SK-N-SH treated with all-trans-retinoic acid at 6 μM for 48 hours (cell line): ENCODE measurements at regions not wholly inside any gene's neighbourhood (a gene's known extent, or its start where the extent isn't known, plus 50 kb on each side); places are given as distances from the start of the nearest gene placed in this dataset.

ENCODE experiments used
- ATAC-seq: fragments of 200-7000 bp; cut with Tn5 transposase; 3 replicates; pipeline ENCODE4 v1.9.1; 2020; ENCODE audit warnings: mild to moderate bottlenecking, moderate library complexity
- ARNTL ChIP-seq: fragments of 450-650 bp; formaldehyde crosslinking; IDR thresholded peaks from 2 replicates; pipeline ENCODE4 v1.5.0; 2020; ENCODE audit warnings: low read depth, mild to moderate bottlenecking, moderate library complexity, borderline replicate concordance
- BACH2 ChIP-seq: fragments of 250-450 bp; sonication (Bioruptor Pico); IDR thresholded peaks from 2 replicates; pipeline ENCODE4 v1.9.0; 2021; ENCODE audit warnings: mild to moderate bottlenecking, borderline replicate concordance
- CREB5 ChIP-seq: fragments of 250-450 bp; sonication (Bioruptor Pico); IDR thresholded peaks from 2 replicates; pipeline ENCODE4 v1.5.1; 2020; ENCODE audit warnings: low read depth, mild to moderate bottlenecking, moderate library complexity
- CSDC2 ChIP-seq: fragments of 250-450 bp; sonication (Bioruptor Pico); IDR thresholded peaks from 2 replicates; pipeline ENCODE4 v1.5.0; 2020; ENCODE audit warnings: mild to moderate bottlenecking, moderate library complexity
- CSRNP3 ChIP-seq: fragments of 250-450 bp; sonication (Bioruptor Pico); IDR thresholded peaks from 2 replicates; pipeline ENCODE4 v1.5.1; 2021; ENCODE audit warnings: mild to moderate bottlenecking, moderate library complexity
- ESRRG ChIP-seq: fragments of 250-450 bp; sonication (Bioruptor Pico); IDR thresholded peaks from 2 replicates; pipeline ENCODE4 v1.6.1; 2021; ENCODE audit warnings: mild to moderate bottlenecking
- GLIS3 ChIP-seq: fragments of 250-450 bp; sonication (Bioruptor Pico); IDR thresholded peaks from 2 replicates; pipeline ENCODE4 v1.5.0; 2020; ENCODE audit warnings: mild to moderate bottlenecking, moderate library complexity
- ISL1 ChIP-seq: fragments of 250-450 bp; sonication (Bioruptor Pico); IDR thresholded peaks from 2 replicates; pipeline ENCODE4 v2.1.2; 2022; ENCODE audit warnings: mild to moderate bottlenecking, moderate library complexity
- OSR1 ChIP-seq: fragments of 250-450 bp; sonication (Bioruptor Pico); IDR thresholded peaks from 2 replicates; pipeline ENCODE4 v1.8.0; 2022; ENCODE audit warnings: moderate library complexity, mild to moderate bottlenecking, inconsistent platforms
- PATZ1 ChIP-seq: fragments of 250-450 bp; sonication (Bioruptor Pico); IDR thresholded peaks from 2 replicates; pipeline ENCODE4 v1.8.0; 2020; ENCODE audit warnings: mild to moderate bottlenecking, moderate library complexity, borderline replicate concordance
- POU6F1 ChIP-seq: fragments of 250-450 bp; sonication (Bioruptor Pico); IDR thresholded peaks from 2 replicates; pipeline ENCODE4 v1.8.0; 2021; ENCODE audit warnings: low read depth, mild to moderate bottlenecking, moderate library complexity, borderline replicate concordance
- PPARA ChIP-seq: fragments of 250-450 bp; sonication (Bioruptor Pico); IDR thresholded peaks from 2 replicates; pipeline ENCODE4 v1.5.0; 2020; ENCODE audit warnings: mild to moderate bottlenecking, borderline replicate concordance
- RARB ChIP-seq: fragments of 250-450 bp; sonication (Bioruptor Pico); IDR thresholded peaks from 2 replicates; pipeline ENCODE4 v1.8.0; 2021; ENCODE audit warnings: mild to moderate bottlenecking, moderate library complexity
- SNAI2 ChIP-seq: fragments of 250-450 bp; sonication (Bioruptor Pico); IDR thresholded peaks from 2 replicates; pipeline ENCODE4 v1.5.0; 2020; ENCODE audit warnings: mild to moderate bottlenecking, moderate library complexity
- TOX ChIP-seq: fragments of 250-450 bp; sonication (Bioruptor Pico); IDR thresholded peaks from 2 replicates; pipeline ENCODE4 v1.8.0; 2021; ENCODE audit warnings: mild to moderate bottlenecking, moderate library complexity, borderline replicate concordance
- TSHZ2 ChIP-seq: fragments of 250-450 bp; sonication (Bioruptor Pico); IDR thresholded peaks from 2 replicates; pipeline ENCODE4 v1.5.0; 2020; ENCODE audit warnings: mild to moderate bottlenecking, moderate library complexity
- ZC3H10 ChIP-seq: fragments of 250-450 bp; sonication (Bioruptor Pico); IDR thresholded peaks from 2 replicates; pipeline ENCODE4 v1.5.1; 2021; ENCODE audit warnings: mild to moderate bottlenecking, moderate library complexity
- ZFP3 ChIP-seq: fragments of 250-450 bp; sonication (Bioruptor Pico); IDR thresholded peaks from 2 replicates; pipeline ENCODE4 v1.5.0; 2020; ENCODE audit warnings: mild to moderate bottlenecking, moderate library complexity
- ZFP30 ChIP-seq: fragments of 450-650 bp; formaldehyde crosslinking; IDR thresholded peaks from 2 replicates; pipeline ENCODE4 v1.5.0; 2022; ENCODE audit warnings: mild to moderate bottlenecking, moderate library complexity
- ZNF565 ChIP-seq: fragments of 450-650 bp; formaldehyde crosslinking; conservative IDR thresholded peaks from 2 replicates; pipeline ENCODE4 v1.5.0; 2020; ENCODE audit warnings: low read depth, mild to moderate bottlenecking, moderate library complexity
- ZNF70 ChIP-seq: fragments of 450-650 bp; formaldehyde crosslinking; IDR thresholded peaks from 2 replicates; pipeline ENCODE4 v1.5.0; 2020; ENCODE audit warnings: mild to moderate bottlenecking, moderate library complexity
- ZNF8 ChIP-seq: fragments of 450-650 bp; formaldehyde crosslinking; IDR thresholded peaks from 2 replicates; pipeline ENCODE4 v1.5.0; 2020; ENCODE audit warnings: mild to moderate bottlenecking, moderate library complexity

GRCh38 chr2:137847443-137847842 is 116.8 kb upstream of the HNMT start (continued):
- TF ChIP-seq TSHZ2 (no peak), ZFP30 (CRISPR knock-in tag) (no peak), ZNF565 (CRISPR knock-in tag) (no peak)

- no peak for ATAC-seq
- TF ChIP-seq POU6F1 (no peak), ZFP30 (CRISPR knock-in tag) (no peak), ZNF70 (CRISPR knock-in tag) (no peak), ZNF565 (CRISPR knock-in tag) (no peak), TOX (CRISPR knock-in tag) (no peak), ZC3H10 (CRISPR knock-in tag) (no peak), TSHZ2 (no peak), ARNTL (CRISPR knock-in tag) (no peak), OSR1 (CRISPR knock-in tag) (no peak), PPARA (no peak), GLIS3 (CRISPR knock-in tag) (no peak), ESRRG (no peak), CREB5 (CRISPR knock-in tag) (no peak), CSDC2 (CRISPR knock-in tag) (no peak), PATZ1 (CRISPR knock-in tag) (no peak), BACH2 (CRISPR knock-in tag) (no peak), ZFP3 (no peak), CSRNP3 (CRISPR knock-in tag) (no peak), ZNF8 (no peak)
These were observed 106.4 kb upstream of the HNMT start for GRCh38 chr2:137857881-137858280.

GRCh38 chr2:137862651-137863050 is 101.6 kb upstream of the HNMT start:
- no peak for ATAC-seq
- TF ChIP-seq CREB5 (CRISPR knock-in tag) (no peak), ISL1 (no peak), ARNTL (CRISPR knock-in tag) (no peak), SNAI2 (CRISPR knock-in tag) (no peak), ZFP30 (CRISPR knock-in tag) (no peak), CSRNP3 (CRISPR knock-in tag) (no peak), OSR1 (CRISPR knock-in tag) (no peak), PPARA (no peak), RARB (CRISPR knock-in tag) (no peak), CSDC2 (CRISPR knock-in tag) (no peak), ZNF70 (CRISPR knock-in tag) (no peak)
